ENCODE measurements at regions not wholly inside any gene's neighbourhood (a gene's known extent, or its start where the extent isn't known, plus 50 kb on each side); places are given as distances from the start of the nearest gene placed in this dataset.

GRCh38 chr2:34105006-34105767 is 506.1 kb upstream of the FAM98A start:
- no peaks in the 10 kb centered on the region for H3K36me3 ChIP-seq
- ATAC-seq = no peak
- 52 to 56% methylated on average over 5 of the region's 5 CpGs for WGBS, 2 donors (ENCODE audit: low coverage in 1 of 2)

GRCh38 chr2:34104601-34105000 is 505.5 kb upstream of the FAM98A start:
- Histone ChIP-seq H3K4me1 (no peaks in the 10 kb centered on the region), H3K27me3 (no peaks in the 10 kb centered on the region), H3K27ac (no peak overlapping the region), H3K4me3 (no peak overlapping the region), H3K36me3 (no peaks in the 10 kb centered on the region), H3K9me3 (no peaks in the 10 kb centered on the region)
- TF ChIP-seq POLR2AphosphoS5 (IDR thresholded peaks at IDR 0.05) = no peak
- no peak for TF ChIP-seq POLR2A (IDR thresholded peaks at IDR 0.05)
- no peak for TF ChIP-seq CTCF (IDR thresholded peaks at IDR 0.05)
- TF ChIP-seq EP300 (IDR thresholded peaks at IDR 0.05) = no peak
- WGBS, 2 donors (ENCODE audit: low coverage in 1 of 2) = 80 to 88% methylated on average over 1 of the region's 1 CpG
- no peak for ATAC-seq

More at GRCh38 chr2:34105006-34105767, 506.1 kb upstream of the FAM98A start:
- no peaks in the 10 kb centered on the region for H3K27me3 ChIP-seq
- H3K9me3 ChIP-seq = no peaks in the 10 kb centered on the region
- H3K4me3 ChIP-seq = no peak overlapping the region
- no peaks in the 10 kb centered on the region for H3K4me1 ChIP-seq
- TF ChIP-seq CTCF (IDR thresholded peaks at IDR 0.05) (no peak), POLR2A (IDR thresholded peaks at IDR 0.05) (no peak), POLR2AphosphoS5 (IDR thresholded peaks at IDR 0.05) (no peak), EP300 (IDR thresholded peaks at IDR 0.05) (no peak)
- H3K27ac ChIP-seq = no peak overlapping the region

GRCh38 chr2:34103437-34103836 is 504.3 kb upstream of the FAM98A start:
- no peak for ATAC-seq

GRCh38 chr2:34102339-34102738 is 503.2 kb upstream of the FAM98A start:
- no peaks in the 10 kb centered on the region for H3K27me3 ChIP-seq
- WGBS, 2 donors (ENCODE audit: low coverage in 1 of 2) = 86 to 92% methylated on average over 1 to 2 of the region's 2 CpGs
- H3K36me3 ChIP-seq = no peaks in the 10 kb centered on the region
- H3K4me3 ChIP-seq = no peak overlapping the region
- no peak overlapping the region for H3K27ac ChIP-seq
- H3K4me1 ChIP-seq = no peaks in the 10 kb centered on the region
- no peaks in the 10 kb centered on the region for H3K9me3 ChIP-seq
- no peak for TF ChIP-seq POLR2AphosphoS5 (IDR thresholded peaks at IDR 0.05)
- no peak for TF ChIP-seq EP300 (IDR thresholded peaks at IDR 0.05)
- TF ChIP-seq POLR2A (IDR thresholded peaks at IDR 0.05) = no peak
- no peak for ATAC-seq

More at GRCh38 chr2:34103437-34103836, 504.3 kb upstream of the FAM98A start:
- no peak overlapping the region for H3K27ac ChIP-seq
- no peaks in the 10 kb centered on the region for H3K9me3 ChIP-seq
- no peak overlapping the region for H3K4me3 ChIP-seq
- H3K4me1 ChIP-seq = no peaks in the 10 kb centered on the region
- no peak for TF ChIP-seq EP300 (IDR thresholded peaks at IDR 0.05)
- TF ChIP-seq CTCF (IDR thresholded peaks at IDR 0.05) = no peak
- no peak for TF ChIP-seq POLR2A (IDR thresholded peaks at IDR 0.05)
- no peak for TF ChIP-seq POLR2AphosphoS5 (IDR thresholded peaks at IDR 0.05)
- 70 to 77% methylated on average over 2 of the region's 2 CpGs for WGBS, 2 donors (ENCODE audit: low coverage in 1 of 2)
- no peaks in the 10 kb centered on the region for H3K27me3 ChIP-seq
- no peaks in the 10 kb centered on the region for H3K36me3 ChIP-seq

- Histone ChIP-seq H3K27ac (no peak overlapping the region), H3K36me3 (no peaks in the 10 kb centered on the region), H3K9me3 (no peaks in the 10 kb centered on the region), H3K27me3 (no peaks in the 10 kb centered on the region), H3K4me3 (no peak overlapping the region), H3K4me1 (no peaks in the 10 kb centered on the region)
- no peak for ATAC-seq
- TF ChIP-seq CTCF (IDR thresholded peaks at IDR 0.05) = no peak
- no peak for TF ChIP-seq POLR2AphosphoS5 (IDR thresholded peaks at IDR 0.05)
- no peak for TF ChIP-seq POLR2A (IDR thresholded peaks at IDR 0.05)
- TF ChIP-seq EP300 (IDR thresholded peaks at IDR 0.05) = no peak
- WGBS, 2 donors (ENCODE audit: low coverage in 1 of 2) = 71 to 100% methylated on average over 2 of the region's 2 CpGs
Measured at GRCh38 chr2:34099377-34099776, 500.3 kb upstream of the FAM98A start.
